ENCODE measurements at regions not wholly inside any gene's neighbourhood (a gene's known extent, or its start where the extent isn't known, plus 50 kb on each side); places are given as distances from the start of the nearest gene placed in this dataset.

DNA sequence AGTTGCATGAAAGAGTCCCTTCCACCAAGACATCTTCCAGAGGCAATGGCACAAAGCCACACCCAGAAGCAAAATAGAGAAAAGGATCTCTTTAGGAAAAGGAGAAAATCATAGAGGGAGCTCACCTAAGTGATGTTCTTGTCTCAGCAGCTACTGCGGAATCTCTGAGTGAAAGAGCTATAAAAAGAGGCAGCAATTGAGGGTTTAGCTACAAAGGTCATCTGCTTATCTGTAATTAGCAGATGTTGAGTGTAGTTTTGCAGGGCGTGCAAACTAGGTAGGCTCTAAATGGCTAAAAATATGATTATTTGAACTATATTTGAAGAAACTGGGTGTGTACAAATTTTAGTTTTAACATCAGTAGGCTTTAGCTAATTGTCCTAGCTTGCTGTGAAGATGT is 276.0 kb downstream of the HS3ST1 start:
- Histone ChIP-seq H4K20me1 (ENCODE audit: insufficient read depth, low read length) (no peaks in the 10 kb centered on the region), H3K9ac (ENCODE audit: low read depth, low read length) (no peak overlapping the region), H3K4me1 (ENCODE audit: control insufficient read depth, insufficient read depth, low read length) (no peaks in the 10 kb centered on the region), H2AK9ac (replicated peaks; ENCODE audit: low read depth, low read length, poor library complexity) (no peak overlapping the region), H3K9me1 (ENCODE audit: insufficient read depth, low read length) (no peaks in the 10 kb centered on the region), H2BK15ac (ENCODE audit: low read depth, low read length) (no peak overlapping the region), H4K91ac (ENCODE audit: insufficient read depth, low read depth, low read length) (no peak overlapping the region), H2AFZ (replicated peaks; ENCODE audit: low read length, poor library complexity) (no peak overlapping the region), H3K27ac (ENCODE audit: insufficient read depth, low read length) (no peak overlapping the region), H3K56ac (ENCODE audit: extremely low read depth, insufficient read depth, low read length) (no peak overlapping the region), H2BK120ac (ENCODE audit: low read depth, low read length) (no peak overlapping the region), H4K5ac (ENCODE audit: low read depth, low read length) (no peak overlapping the region), H3K4ac (ENCODE audit: low read depth, low read length) (no peak overlapping the region), H3K79me1 (ENCODE audit: low read depth in 1 of 2, low read length in 2 of 2) (no peaks in the 10 kb centered on the region), H3K14ac (replicated peaks; ENCODE audit: low read depth, low read length) (no peak overlapping the region), H2BK5ac (ENCODE audit: low read depth, low read length, poor library complexity, severe bottlenecking) (no peak overlapping the region), H3K18ac (ENCODE audit: low read depth, low read length) (no peak overlapping the region), H2AK5ac (ENCODE audit: low read depth, low read length) (no peak overlapping the region), H4K8ac (ENCODE audit: low read depth in 2 of 2, low read length in 2 of 2) (no peak overlapping the region), H3K4me3 (ENCODE audit: insufficient read depth, low read depth, low read length) (no peak overlapping the region), H3K27me3 (ENCODE audit: control insufficient read depth, insufficient read depth, low read length) (no peaks in the 10 kb centered on the region), H2BK20ac (ENCODE audit: low read depth, low read length) (no peak overlapping the region), H3K23ac (ENCODE audit: low read depth, low read length) (no peak overlapping the region), H3K9me3 (ENCODE audit: control insufficient read depth, insufficient read depth, low read length) (no peaks in the 10 kb centered on the region; the same call in 1 of the 2 replicates), H3K4me2 (ENCODE audit: low read depth, low read length) (no peak overlapping the region), H3K36me3 (ENCODE audit: control insufficient read depth, insufficient read depth, low read length) (no peaks in the 10 kb centered on the region)
- 83% methylated on average over 1 of the region's 2 CpGs; no CpG with 5 or more reads in 1 of the 2 experiments for WGBS, 2 experiments (ENCODE audit: extremely low coverage in 2 of 2, insufficient read length in 1 of 2)
- no peak for TF ChIP-seq CHD1 (IDR thresholded peaks at IDR 0.05; ENCODE audit: low read depth, low read length)
- no peak for TF ChIP-seq USF2 (IDR thresholded peaks at IDR 0.05; ENCODE audit: low read depth, low read length)
- no peak for TF ChIP-seq RCOR1 (IDR thresholded peaks at IDR 0.05; ENCODE audit: insufficient replicate concordance, low read length)
- no peak for TF ChIP-seq MXI1 (IDR thresholded peaks at IDR 0.05; ENCODE audit: borderline replicate concordance, low read depth, low read length)
- in situ Hi-C loops (cut with MboI; ENCODE audit: low sequenced_read_pairs), result no loop called here
- no peak for ATAC-seq (ENCODE audit: low read depth)
- BruUV-seq (replicated peaks), result no TSS peak
- CTCF ChIA-PET, result no interaction called here
- POLR2A ChIA-PET (ENCODE audit: unreplicated experiment), result no interaction called here
- dilution Hi-C loops (cut with HindIII; ENCODE audit: low sequenced_read_pairs, unreplicated experiment), result no loop called here
- intact Hi-C loops (cut with micrococcal nuclease), result no loop called here
- no peak for DNase-seq

All from IMR-90 (cell line).